CD8-positive, alpha-beta memory T cell (primary cell): ENCODE measurements at regions not wholly inside any gene's neighbourhood (a gene's known extent, or its start where the extent isn't known, plus 50 kb on each side); places are given as distances from the start of the nearest gene placed in this dataset.
"Not testable (repeated sequence)": the region's sequence is repeated elsewhere in the genome, so short reads cannot be mapped to it uniquely, and the experiment has no call there.

Experiments
- CTCF ChIA-PET: fragments of 350-600 bp; sonication (Branson Sonifier 250); formaldehyde crosslinking; loops from one replicate; lab custom pipeline; 2021; ENCODE audit warnings: antibody characterized with exemption; lab: Charles Lee
- POLR2A ChIA-PET: fragments of 350-600 bp; sonication (Branson Sonifier 250); formaldehyde crosslinking; loops from one replicate; lab custom pipeline; 2021; ENCODE audit warnings: antibody characterized with exemption; lab: Charles Lee
- DNase-seq, 5 donors: peaks; one replicate each; pipeline versions ENCODE4 v3.0.0 to v3.0.0-alpha.2; 2020 to 2022; ENCODE audit warnings: mixed read lengths in 1 of 5
- H3K27ac ChIP-seq: one replicate; pipeline ENCODE4 v1.7.0; 2013; ENCODE audit warnings: low read depth, mild to moderate bottlenecking, low read length, moderate library complexity
- H3K27me3 ChIP-seq: 2 replicates; pipeline ENCODE4 v1.7.0; 2013; ENCODE audit warnings: low read length, mild to moderate bottlenecking; ENCODE audit not compliant: insufficient read depth, poor library complexity, severe bottlenecking
- H3K36me3 ChIP-seq: 2 replicates; pipeline ENCODE4 v1.7.0; 2013; ENCODE audit warnings: mild to moderate bottlenecking, low read length, moderate library complexity; ENCODE audit not compliant: insufficient read depth
- H3K4me1 ChIP-seq: 2 replicates; pipeline ENCODE4 v1.7.0; 2013; ENCODE audit warnings: mild to moderate bottlenecking, low read length, moderate library complexity; ENCODE audit not compliant: insufficient read depth
- H3K4me3 ChIP-seq: 2 replicates; pipeline ENCODE4 v1.7.0; 2013; ENCODE audit warnings: mild to moderate bottlenecking, low read length
- H3K9me3 ChIP-seq: 2 replicates; pipeline ENCODE4 v1.7.0; 2013; ENCODE audit warnings: mild to moderate bottlenecking, low read length
- H3K27ac Mint-ChIP-seq, 8 donors: one replicate each; pipeline ENCODE4 v1.8.0; 2020 to 2021; ENCODE audit warnings: mixed read lengths in 8 of 8, mild to moderate bottlenecking in 6 of 8, inconsistent platforms in 3 of 8, moderate library complexity in 3 of 8
- H3K27me3 Mint-ChIP-seq, 2 donors: one replicate each; pipeline ENCODE4 v1.8.0; 2020 to 2021; ENCODE audit warnings: mixed read lengths in 2 of 2, mild to moderate bottlenecking in 1 of 2, moderate library complexity in 1 of 2
- H3K36me3 Mint-ChIP-seq, 3 donors: one replicate each; pipeline ENCODE4 v1.8.0; 2020 to 2021; ENCODE audit warnings: mixed read lengths in 3 of 3, inconsistent platforms in 1 of 3, mild to moderate bottlenecking in 1 of 3
- H3K4me1 Mint-ChIP-seq, 3 donors: one replicate each; pipeline ENCODE4 v1.8.0; 2020 to 2021; ENCODE audit warnings: mixed read lengths in 3 of 3, inconsistent platforms in 1 of 3, mild to moderate bottlenecking in 1 of 3
- H3K4me3 Mint-ChIP-seq, 7 donors: one replicate each; pipeline ENCODE4 v1.8.0; 2020 to 2021; ENCODE audit warnings: mixed read lengths in 7 of 7, mild to moderate bottlenecking in 6 of 7, moderate library complexity in 4 of 7, inconsistent platforms in 2 of 7
- H3K9me3 Mint-ChIP-seq, 5 donors: one replicate each; pipeline ENCODE4 v1.8.0; 2020 to 2022; ENCODE audit warnings: mixed read lengths in 5 of 5, mild to moderate bottlenecking in 3 of 5, moderate library complexity in 2 of 5, inconsistent platforms in 1 of 5

- no peaks in the 10 kb centered on the region for H3K36me3 ChIP-seq
- no peaks in the 10 kb centered on the region for H3K27me3 Mint-ChIP-seq
- CTCF ChIA-PET, result no interaction called here
- POLR2A ChIA-PET, result no interaction called here
- peaks cover 0 to 3% (median 2%) of the 10 kb centered on the region in 5 donors for H3K9me3 Mint-ChIP-seq
- no peak overlapping the region for H3K4me3 ChIP-seq
- H3K27ac ChIP-seq, result no peak overlapping the region
- H3K4me1 ChIP-seq, result no peaks in the 10 kb centered on the region
- H3K27me3 ChIP-seq, result no peaks in the 10 kb centered on the region
- no peaks in the 10 kb centered on the region for H3K36me3 Mint-ChIP-seq
- H3K27ac Mint-ChIP-seq, result no peak overlapping the region
- no peaks in the 10 kb centered on the region for H3K4me1 Mint-ChIP-seq
- no peak overlapping the region for H3K4me3 Mint-ChIP-seq
- H3K9me3 ChIP-seq, result no peaks in the 10 kb centered on the region
- no peak for DNase-seq
Measured at GRCh38 chr6:8858854-8859331, 423.5 kb upstream of the SLC35B3 start.

GRCh38 chr6:8857160-8857559 lies 421.8 kb upstream of the SLC35B3 start:
- CTCF ChIA-PET, result no interaction called here

GRCh38 chr6:8855411-8855810 lies 420.1 kb upstream of the SLC35B3 start:
- H3K36me3 Mint-ChIP-seq, result no peaks in the 10 kb centered on the region

More at GRCh38 chr6:8857160-8857559, 421.8 kb upstream of the SLC35B3 start:
- Histone ChIP-seq H3K36me3 (no peaks in the 10 kb centered on the region), H3K27ac (no peak overlapping the region), H3K4me1 (no peaks in the 10 kb centered on the region), H3K4me3 (no peak overlapping the region), H3K27me3 (no peaks in the 10 kb centered on the region), H3K9me3 (no peaks in the 10 kb centered on the region)
- H3K27me3 Mint-ChIP-seq, result peaks cover 0 to under 1% of the 10 kb centered on the region in 2 donors
- peaks cover 0 to 4% (median 2%) of the 10 kb centered on the region in 5 donors for H3K9me3 Mint-ChIP-seq
- no peak for DNase-seq
- POLR2A ChIA-PET, result no interaction called here
- no peaks in the 10 kb centered on the region for H3K36me3 Mint-ChIP-seq
- H3K4me3 Mint-ChIP-seq, result no peak overlapping the region
- no peak overlapping the region for H3K27ac Mint-ChIP-seq
- no peaks in the 10 kb centered on the region for H3K4me1 Mint-ChIP-seq

GRCh38 chr6:8852332-8852731 lies 417.0 kb upstream of the SLC35B3 start:
- POLR2A ChIA-PET, result no interaction called here
- no peak overlapping the region for H3K4me3 Mint-ChIP-seq
- H3K27ac Mint-ChIP-seq, result no peak overlapping the region

More at GRCh38 chr6:8855411-8855810, 420.1 kb upstream of the SLC35B3 start:
- H3K4me1 Mint-ChIP-seq, result no peaks in the 10 kb centered on the region
- ChIA-PET POLR2A (no interaction called here), CTCF (no interaction called here)
- Histone ChIP-seq H3K27ac (no peak overlapping the region), H3K9me3 (no peaks in the 10 kb centered on the region), H3K4me1 (no peaks in the 10 kb centered on the region), H3K36me3 (no peaks in the 10 kb centered on the region), H3K4me3 (no peak overlapping the region), H3K27me3 (no peaks in the 10 kb centered on the region)
- H3K9me3 Mint-ChIP-seq, result peaks cover 0 to 6% (median 3%) of the 10 kb centered on the region in 5 donors
- no peak overlapping the region for H3K4me3 Mint-ChIP-seq
- DNase-seq, result no peak
- peaks cover 0 to 1% of the 10 kb centered on the region in 2 donors for H3K27me3 Mint-ChIP-seq
- no peak overlapping the region for H3K27ac Mint-ChIP-seq

DNA sequence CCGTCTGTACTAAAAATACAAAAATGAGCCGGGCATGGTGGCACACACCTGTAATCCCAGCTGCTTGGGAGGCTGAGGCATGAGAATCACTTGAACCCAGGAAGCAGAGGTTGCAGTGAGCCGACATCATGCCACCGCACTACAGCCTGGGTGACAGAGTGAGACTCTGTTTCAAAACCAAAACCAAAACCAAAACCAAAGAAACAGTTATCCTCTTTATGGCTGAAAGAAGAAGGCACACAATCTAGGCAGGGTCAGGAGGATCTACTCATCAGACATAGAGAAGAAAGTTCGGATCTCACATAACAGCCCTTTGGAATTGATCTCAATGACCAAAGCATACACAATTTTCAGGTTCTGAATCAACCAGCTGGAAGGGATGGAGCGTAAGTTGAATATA lies 411.3 kb upstream of the SLC35B3 start:
- H3K4me3 Mint-ChIP-seq, H3K27ac ChIP-seq, H3K4me1 Mint-ChIP-seq, CTCF ChIA-PET, H3K36me3 Mint-ChIP-seq, H3K9me3 ChIP-seq, H3K4me1 ChIP-seq, POLR2A ChIA-PET, H3K27ac Mint-ChIP-seq, H3K36me3 ChIP-seq, H3K27me3 Mint-ChIP-seq, H3K4me3 ChIP-seq, DNase-seq, H3K27me3 ChIP-seq: not testable (repeated sequence)
- peaks cover 0 to 18% (median 2%) of the 10 kb centered on the region in 5 donors for H3K9me3 Mint-ChIP-seq

More at GRCh38 chr6:8852332-8852731, 417.0 kb upstream of the SLC35B3 start:
- Histone ChIP-seq H3K27me3 (no peaks in the 10 kb centered on the region), H3K9me3 (no peaks in the 10 kb centered on the region), H3K27ac (no peak overlapping the region), H3K4me1 (no peaks in the 10 kb centered on the region), H3K36me3 (no peaks in the 10 kb centered on the region), H3K4me3 (no peak overlapping the region)
- DNase-seq, result no peak
- H3K36me3 Mint-ChIP-seq, result no peaks in the 10 kb centered on the region
- H3K4me1 Mint-ChIP-seq, result no peaks in the 10 kb centered on the region
- CTCF ChIA-PET, result no interaction called here
- peaks cover 0 to 1% of the 10 kb centered on the region in 2 donors for H3K27me3 Mint-ChIP-seq
- H3K9me3 Mint-ChIP-seq, result peaks cover 2 to 6% (median 3%) of the 10 kb centered on the region in 5 donors

GRCh38 chr6:8845690-8846089 lies 410.3 kb upstream of the SLC35B3 start:
- POLR2A ChIA-PET, result no interaction called here
- CTCF ChIA-PET, result no interaction called here
- no peak overlapping the region for H3K4me3 ChIP-seq

DNA sequence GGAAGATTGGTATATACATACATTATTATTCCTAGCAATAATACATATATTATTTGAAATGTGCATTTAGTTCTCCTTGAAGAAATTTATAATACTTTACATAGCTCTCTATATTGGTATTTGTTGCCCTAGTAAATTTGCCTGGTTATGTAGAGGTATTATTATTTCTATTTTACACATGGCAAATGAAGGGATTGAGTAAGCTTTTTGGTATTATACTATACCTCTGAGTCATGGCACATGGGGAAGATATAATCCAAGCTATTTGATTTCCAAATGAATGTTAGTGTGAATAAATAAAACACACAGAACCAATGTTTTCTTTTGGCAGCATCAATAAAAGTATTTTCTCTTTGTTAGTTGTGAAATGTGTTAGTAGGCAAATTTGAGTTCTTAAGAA lies 409.6 kb upstream of the SLC35B3 start:
- Mint-ChIP-seq H3K9me3 (peaks cover 0 to 18% (median 0%) of the 10 kb centered on the region in 5 donors), H3K36me3 (no peaks in the 10 kb centered on the region), H3K27ac (no peak overlapping the region), H3K4me3 (no peak overlapping the region), H3K4me1 (no peaks in the 10 kb centered on the region), H3K27me3 (no peaks in the 10 kb centered on the region)
- H3K4me1 ChIP-seq, result no peaks in the 10 kb centered on the region
- CTCF ChIA-PET, result no interaction called here
- H3K9me3 ChIP-seq, result no peaks in the 10 kb centered on the region
- H3K36me3 ChIP-seq, result no peaks in the 10 kb centered on the region
- H3K27ac ChIP-seq, result no peak overlapping the region
- no peak overlapping the region for H3K4me3 ChIP-seq
- no peak for DNase-seq
- POLR2A ChIA-PET, result no interaction called here
- H3K27me3 ChIP-seq, result no peaks in the 10 kb centered on the region

More at GRCh38 chr6:8845690-8846089, 410.3 kb upstream of the SLC35B3 start:
- no peaks in the 10 kb centered on the region for H3K4me1 Mint-ChIP-seq
- H3K36me3 Mint-ChIP-seq, result no peaks in the 10 kb centered on the region
- H3K27ac ChIP-seq, result no peak overlapping the region
- H3K4me1 ChIP-seq, result no peaks in the 10 kb centered on the region
- H3K9me3 ChIP-seq, result no peaks in the 10 kb centered on the region
- no peak overlapping the region for H3K27ac Mint-ChIP-seq
- peaks cover 0 to 18% (median 0%) of the 10 kb centered on the region in 5 donors for H3K9me3 Mint-ChIP-seq
- no peak overlapping the region for H3K4me3 Mint-ChIP-seq
- no peaks in the 10 kb centered on the region for H3K27me3 Mint-ChIP-seq
- no peak for DNase-seq
- H3K27me3 ChIP-seq, result no peaks in the 10 kb centered on the region
- H3K36me3 ChIP-seq, result no peaks in the 10 kb centered on the region

GRCh38 chr6:8839626-8840025 lies 404.3 kb upstream of the SLC35B3 start:
- Mint-ChIP-seq H3K27me3 (no peaks in the 10 kb centered on the region), H3K4me1 (no peaks in the 10 kb centered on the region), H3K36me3 (no peaks in the 10 kb centered on the region), H3K4me3 (no peak overlapping the region), H3K27ac (no peak overlapping the region), H3K9me3 (peaks cover 0 to 15% (median 0%) of the 10 kb centered on the region in 5 donors)
- no peaks in the 10 kb centered on the region for H3K36me3 ChIP-seq
- ChIA-PET CTCF (no interaction called here), POLR2A (no interaction called here)
- H3K27me3 ChIP-seq, result no peaks in the 10 kb centered on the region
- no peak for DNase-seq
- no peak overlapping the region for H3K27ac ChIP-seq
- no peaks in the 10 kb centered on the region for H3K9me3 ChIP-seq
- H3K4me1 ChIP-seq, result no peaks in the 10 kb centered on the region
- H3K4me3 ChIP-seq, result no peak overlapping the region
